GM18520 (cell line): ENCODE measurements at regions not wholly inside any gene's neighbourhood (a gene's known extent, or its start where the extent isn't known, plus 50 kb on each side); places are given as distances from the start of the nearest gene placed in this dataset.
"Not testable (repeated sequence)": the region's sequence is repeated elsewhere in the genome, so short reads cannot be mapped to it uniquely, and the experiment has no call there.

Source experiments
- ATAC-seq: cut with Tn5 transposase; IDR thresholded peaks from one replicate; pipeline ENCODE4 v1.9.1; 2021; ENCODE audit not compliant: unreplicated experiment

DNA sequence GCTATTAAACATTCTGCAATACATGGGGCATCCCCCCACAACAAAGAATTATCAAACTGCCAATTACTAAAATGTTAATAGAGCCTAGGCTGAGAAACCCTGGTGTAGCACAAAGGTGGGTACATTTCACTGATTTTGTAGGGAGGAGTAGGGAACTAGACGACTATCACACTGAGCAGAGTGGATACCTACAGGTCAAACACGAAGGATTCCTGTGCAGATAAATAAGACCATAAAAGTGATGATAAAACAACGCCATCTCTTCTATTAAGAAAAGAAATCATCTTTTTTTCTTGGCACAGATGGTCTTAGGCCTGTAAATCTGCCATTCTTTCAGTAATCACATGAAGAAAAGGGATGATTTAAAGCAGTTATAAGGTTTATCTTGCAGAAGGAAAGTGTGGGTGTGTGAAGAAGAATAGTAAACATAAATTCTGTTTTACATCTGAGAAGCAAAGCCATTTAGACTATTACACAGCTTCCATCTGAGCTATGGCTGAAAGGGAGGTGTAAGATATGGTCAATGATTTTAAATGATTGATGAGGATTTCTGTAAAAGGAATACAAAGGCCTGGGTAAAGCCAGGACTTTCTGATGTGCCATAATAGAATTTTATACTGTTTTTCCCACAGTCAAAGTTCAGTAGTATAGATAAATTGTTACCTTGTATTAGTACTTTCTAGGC is 429.4 kb upstream of the GOT2 start:
- no peak for ATAC-seq

GRCh38 chr16:59161679-59162078 is 427.6 kb upstream of the GOT2 start:
- ATAC-seq = no peak

DNA sequence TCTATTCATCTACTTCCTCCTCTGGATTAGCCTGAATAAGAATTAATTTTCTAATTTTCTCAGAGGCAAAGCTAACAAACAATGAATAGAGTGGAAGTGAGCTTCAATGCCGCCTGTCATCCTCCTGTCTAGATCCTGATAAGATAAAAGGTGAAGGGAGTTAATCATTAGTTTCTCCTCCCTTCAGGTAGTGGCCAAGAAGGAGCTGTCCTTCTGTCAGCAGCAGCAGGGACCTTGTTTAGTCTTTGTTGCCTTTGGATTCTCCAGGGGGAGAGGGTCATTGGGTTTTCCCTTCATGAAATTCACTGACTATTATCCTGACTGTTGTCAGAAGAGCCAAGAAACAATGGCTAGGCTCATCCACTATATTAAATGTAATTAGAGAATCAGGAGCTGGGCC is 420.2 kb upstream of the GOT2 start:
- ATAC-seq = no peak

GRCh38 chr16:59148769-59149155 is 414.6 kb upstream of the GOT2 start:
- no peak for ATAC-seq

GRCh38 chr16:59148056-59148768 is 414.1 kb upstream of the GOT2 start:
- no peak for ATAC-seq

- ATAC-seq = no peak
Measured at GRCh38 chr16:59146140-59146539, 412.0 kb upstream of the GOT2 start.

DNA sequence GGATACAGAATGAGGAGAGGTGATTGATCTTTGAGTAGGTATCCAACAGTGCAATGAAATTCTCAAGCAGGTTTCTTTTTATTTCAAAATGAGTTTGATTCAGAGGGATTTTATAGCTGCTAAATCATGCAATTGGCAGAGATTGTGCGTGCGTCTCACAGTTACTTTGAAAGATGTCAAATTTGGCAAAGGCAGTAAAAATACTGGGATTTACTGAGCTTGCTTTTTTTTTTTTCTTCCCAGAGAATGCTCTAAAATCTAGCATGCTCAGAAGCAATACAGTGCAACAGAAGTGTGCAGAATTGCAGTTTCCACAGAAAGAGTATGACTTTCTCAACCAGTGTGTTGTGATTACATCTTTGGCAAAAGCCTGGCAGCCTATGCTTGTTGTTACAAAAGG is 410.7 kb upstream of the GOT2 start:
- ATAC-seq = no peak

DNA sequence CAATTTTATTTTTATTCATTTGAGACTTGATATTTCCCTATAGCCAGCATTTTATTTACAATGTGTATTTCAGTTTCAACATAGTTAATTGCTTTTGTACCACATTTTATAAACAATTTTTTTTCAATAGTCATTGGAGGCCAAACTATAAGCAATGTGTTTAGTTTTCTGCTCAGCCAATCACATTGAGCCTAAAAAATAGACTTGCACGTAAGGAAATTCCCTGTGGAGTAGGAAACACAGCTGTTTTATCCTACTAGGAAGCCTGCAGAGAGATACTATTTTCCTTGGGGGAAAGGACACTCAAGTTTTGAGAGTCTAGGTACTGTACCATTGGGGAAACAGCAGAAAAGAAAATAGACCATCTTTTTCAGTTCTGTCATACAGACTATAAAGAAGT is 410.2 kb upstream of the GOT2 start:
- no peak for ATAC-seq

GRCh38 chr16:59126486-59126885 is 392.4 kb upstream of the GOT2 start:
- ATAC-seq = no peak

GRCh38 chr16:59124056-59124455 is 389.9 kb upstream of the GOT2 start:
- ATAC-seq = no peak

DNA sequence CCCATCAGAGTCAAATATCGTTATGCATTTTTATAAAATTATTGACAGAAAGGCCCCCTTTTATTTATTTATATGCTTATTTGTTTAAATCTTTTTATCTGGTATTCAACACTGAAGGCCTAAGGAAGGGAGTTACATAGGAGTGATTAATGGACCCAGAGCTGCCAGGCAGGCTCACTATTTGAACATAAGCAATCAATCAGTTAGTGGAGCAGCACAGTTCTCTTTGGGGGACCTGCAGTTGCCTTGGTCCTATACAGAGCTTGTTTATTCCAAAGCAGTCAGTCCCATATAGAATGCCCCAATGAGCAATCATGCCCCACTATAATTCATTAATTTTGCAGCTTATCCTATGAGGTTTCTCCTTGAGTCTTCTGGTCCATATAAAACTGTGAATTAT is 389.4 kb upstream of the GOT2 start:
- no peak for ATAC-seq

DNA sequence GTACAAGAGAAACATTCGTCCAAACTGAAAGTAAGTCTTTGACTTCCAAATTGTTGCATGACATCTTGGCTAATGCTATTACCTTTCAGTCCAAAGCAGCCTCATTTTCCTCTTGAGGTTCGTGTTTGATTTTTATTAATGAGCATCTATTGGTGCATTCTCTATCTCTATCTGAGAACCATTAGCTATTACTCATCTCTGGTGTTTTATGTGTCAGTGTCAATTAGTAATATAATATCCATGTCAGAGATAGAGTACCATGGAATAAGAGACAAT is 388.1 kb upstream of the GOT2 start:
- ATAC-seq = no peak

- no peak for ATAC-seq
Measured at GRCh38 chr16:59121411-59122261, 387.5 kb upstream of the GOT2 start.

GRCh38 chr16:59116744-59117143 is 382.6 kb upstream of the GOT2 start:
- no peak for ATAC-seq

DNA sequence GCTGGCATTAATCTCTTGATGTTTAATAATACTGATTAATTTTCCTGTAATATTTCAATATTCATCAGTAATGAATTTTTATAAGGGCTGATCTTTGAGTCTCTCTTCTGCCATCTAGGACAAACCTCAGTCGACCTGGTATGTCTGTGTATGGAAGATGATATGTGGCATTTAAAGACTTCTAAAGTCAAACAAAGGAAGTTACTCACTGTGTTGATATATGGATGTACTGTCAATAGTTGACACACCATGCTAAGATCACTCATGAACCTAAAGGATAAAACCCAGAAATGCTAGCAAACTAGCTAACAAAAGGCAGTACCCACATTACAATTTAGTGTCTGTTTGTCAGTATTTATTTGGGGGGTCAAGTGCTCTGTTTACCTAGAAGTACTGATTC is 380.7 kb upstream of the GOT2 start:
- ATAC-seq = no peak

- ATAC-seq = no peak
Measured at GRCh38 chr16:59113004-59113670, 379.0 kb upstream of the GOT2 start.

- no peak for ATAC-seq
Measured at GRCh38 chr16:59111280-59111679, 377.2 kb upstream of the GOT2 start.

GRCh38 chr16:59108374-59108773 is 374.3 kb upstream of the GOT2 start:
- ATAC-seq = no peak

- not testable (repeated sequence) for ATAC-seq
Measured at GRCh38 chr16:59096682-59097081, 362.6 kb upstream of the GOT2 start.

GRCh38 chr16:59090541-59090940 is 356.4 kb upstream of the GOT2 start:
- no peak for ATAC-seq

- no peak for ATAC-seq
Measured at GRCh38 chr16:59088431-59088830, 354.3 kb upstream of the GOT2 start.

DNA sequence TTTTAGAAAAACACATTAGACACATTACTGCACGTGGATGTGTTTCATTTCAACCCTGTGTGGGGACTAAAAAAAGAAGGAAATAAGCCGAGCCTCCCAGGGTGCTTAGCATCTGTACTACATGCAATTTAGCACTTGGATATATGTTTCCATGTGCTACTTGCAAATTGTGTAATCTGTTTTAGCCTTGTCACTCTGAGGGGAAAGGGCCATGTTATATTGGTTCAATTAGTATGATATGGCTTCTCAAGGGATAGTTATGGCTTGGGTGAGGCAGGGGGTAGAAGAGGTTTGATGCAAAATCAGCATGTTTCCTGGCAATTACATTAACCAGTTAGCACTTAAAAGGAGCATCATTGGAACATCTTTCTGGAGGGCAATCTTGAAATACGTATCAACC is 353.5 kb upstream of the GOT2 start:
- no peak for ATAC-seq
